ENCODE measurements at regions not wholly inside any gene's neighbourhood (a gene's known extent, or its start where the extent isn't known, plus 50 kb on each side); places are given as distances from the start of the nearest gene placed in this dataset.

DNA sequence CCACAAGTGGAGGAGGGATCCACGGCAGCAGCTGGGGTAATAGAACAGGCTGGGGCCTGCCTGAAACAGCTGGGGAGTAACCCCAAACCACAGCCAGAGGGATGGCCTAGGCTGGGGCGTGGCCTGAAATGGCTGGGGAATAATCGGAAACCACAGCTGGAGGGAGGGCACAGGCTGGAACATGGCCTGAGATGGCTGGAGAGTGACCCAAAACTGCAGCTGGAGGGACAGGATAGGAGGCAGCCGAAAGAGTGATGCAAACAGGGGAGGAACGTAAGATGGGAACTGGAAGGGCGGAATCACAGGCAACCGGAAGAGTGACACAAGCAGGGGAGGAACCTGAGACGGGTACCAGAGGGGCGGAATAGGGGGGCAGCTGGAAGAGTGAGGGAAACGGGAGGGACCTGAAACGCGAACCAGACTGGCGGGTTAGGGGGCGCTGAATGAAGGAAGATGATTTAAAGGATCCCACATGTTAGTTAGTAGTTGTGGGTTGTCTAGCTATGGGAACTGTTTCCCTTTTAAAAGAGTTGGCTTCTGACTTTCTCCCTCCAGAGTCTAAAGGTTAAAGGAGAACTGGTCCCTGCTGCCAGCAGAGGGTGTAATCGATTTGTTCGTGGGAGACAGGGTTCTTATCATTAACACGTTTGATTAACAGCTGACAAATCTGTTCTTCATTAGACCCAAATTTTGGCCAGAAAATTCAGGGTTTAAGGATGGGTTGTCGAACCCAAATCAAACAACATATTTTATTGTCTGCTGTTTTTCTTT is 71.7 kb upstream of the KDM5D start:
- intact Hi-C loops (cut with DNase I, micrococcal nuclease): no loop called here
- no peaks in the 10 kb centered on the region for H3K36me3 ChIP-seq (ENCODE audit: low read depth)
- TF ChIP-seq, protein P1, sequence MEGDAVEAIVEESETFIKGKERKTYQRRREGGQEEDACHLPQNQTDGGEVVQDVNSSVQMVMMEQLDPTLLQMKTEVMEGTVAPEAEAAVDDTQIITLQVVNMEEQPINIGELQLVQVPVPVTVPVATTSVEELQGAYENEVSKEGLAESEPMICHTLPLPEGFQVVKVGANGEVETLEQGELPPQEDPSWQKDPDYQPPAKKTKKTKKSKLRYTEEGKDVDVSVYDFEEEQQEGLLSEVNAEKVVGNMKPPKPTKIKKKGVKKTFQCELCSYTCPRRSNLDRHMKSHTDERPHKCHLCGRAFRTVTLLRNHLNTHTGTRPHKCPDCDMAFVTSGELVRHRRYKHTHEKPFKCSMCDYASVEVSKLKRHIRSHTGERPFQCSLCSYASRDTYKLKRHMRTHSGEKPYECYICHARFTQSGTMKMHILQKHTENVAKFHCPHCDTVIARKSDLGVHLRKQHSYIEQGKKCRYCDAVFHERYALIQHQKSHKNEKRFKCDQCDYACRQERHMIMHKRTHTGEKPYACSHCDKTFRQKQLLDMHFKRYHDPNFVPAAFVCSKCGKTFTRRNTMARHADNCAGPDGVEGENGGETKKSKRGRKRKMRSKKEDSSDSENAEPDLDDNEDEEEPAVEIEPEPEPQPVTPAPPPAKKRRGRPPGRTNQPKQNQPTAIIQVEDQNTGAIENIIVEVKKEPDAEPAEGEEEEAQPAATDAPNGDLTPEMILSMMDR (IDR thresholded peaks at IDR 0.05): no peak
- ATAC-seq (no peak), DNase-seq (peak in 1 of 3 donors; percentile 2)
- H3K4me3 ChIP-seq: no peak overlapping the region
- no peaks in the 10 kb centered on the region for H3K9me3 ChIP-seq
- H3K4me1 ChIP-seq (ENCODE audit: low read depth): no peaks in the 10 kb centered on the region

Data from mucosa of descending colon (tissue), 3 donors.